CD4-positive, CD25-positive, alpha-beta regulatory T cell (primary cell): ENCODE measurements at regions not wholly inside any gene's neighbourhood (a gene's known extent, or its start where the extent isn't known, plus 50 kb on each side); places are given as distances from the start of the nearest gene placed in this dataset.

ENCODE experiments used
- ATAC-seq, 2 donors: fragments of 150-1000 bp; cut with Tn5 transposase; one replicate each; pipeline ENCODE4 v1.10.0; 2021; ENCODE audit warnings: low read depth in 2 of 2, moderate number of reproducible peaks in 2 of 2, moderate library complexity in 1 of 2
- DNase-seq, 3 donors: peaks; one replicate each; pipeline versions ENCODE4 v3.0.0 to v3.0.0-alpha.2; 2012 to 2022; ENCODE audit warnings: mixed read lengths in 1 of 3
- H3K27ac ChIP-seq: one replicate; pipeline ENCODE4 v1.7.0; 2013; ENCODE audit warnings: mild to moderate bottlenecking, low read length; ENCODE audit not compliant: insufficient read depth, poor library complexity, severe bottlenecking
- H3K27me3 ChIP-seq: one replicate; pipeline ENCODE4 v1.7.0; 2013; ENCODE audit warnings: low read length; ENCODE audit not compliant: control insufficient read depth, insufficient read depth
- H3K36me3 ChIP-seq: one replicate; pipeline ENCODE4 v1.7.0; 2013; ENCODE audit warnings: mild to moderate bottlenecking, low read length, moderate library complexity; ENCODE audit not compliant: control insufficient read depth, insufficient read depth
- H3K4me1 ChIP-seq: 2 replicates; pipeline ENCODE4 v1.7.0; 2013; ENCODE audit warnings: mild to moderate bottlenecking, low read length; ENCODE audit not compliant: insufficient read depth, control insufficient read depth, poor library complexity, severe bottlenecking
- H3K4me3 ChIP-seq: one replicate; pipeline ENCODE4 v1.7.0; 2013; ENCODE audit warnings: low read depth, mild to moderate bottlenecking, low read length, moderate library complexity
- H3K9me3 ChIP-seq, 2 experiments: 1 replicate in 1 of 2; 2 replicates in 1 of 2; pipeline ENCODE4 v1.7.0; 2013; ENCODE audit warnings: low read length in 2 of 2, mild to moderate bottlenecking in 1 of 2, moderate library complexity in 1 of 2; ENCODE audit not compliant: control insufficient read depth in 2 of 2
- H3K27ac Mint-ChIP-seq, 3 donors: one replicate each; pipeline ENCODE4 v1.8.0; 2020 to 2022; ENCODE audit warnings: mild to moderate bottlenecking in 3 of 3, mixed read lengths in 3 of 3, moderate library complexity in 2 of 3
- H3K27me3 Mint-ChIP-seq: one replicate; pipeline ENCODE4 v1.8.0; 2022; ENCODE audit warnings: mild to moderate bottlenecking, mixed read lengths
- H3K36me3 Mint-ChIP-seq: one replicate; pipeline ENCODE4 v1.8.0; 2020; ENCODE audit warnings: mixed read lengths
- H3K4me1 Mint-ChIP-seq, 4 donors: one replicate each; pipeline ENCODE4 v1.8.0; 2020 to 2022; ENCODE audit warnings: mixed read lengths in 4 of 4, mild to moderate bottlenecking in 1 of 4
- H3K4me3 Mint-ChIP-seq, 4 donors: one replicate each; pipeline ENCODE4 v1.8.0; 2020 to 2022; ENCODE audit warnings: mild to moderate bottlenecking in 4 of 4, mixed read lengths in 4 of 4, moderate library complexity in 3 of 4
- H3K9me3 Mint-ChIP-seq, 7 donors: one replicate each; pipeline ENCODE4 v1.8.0; 2020 to 2022; ENCODE audit warnings: mixed read lengths in 7 of 7, mild to moderate bottlenecking in 3 of 7, moderate library complexity in 2 of 7

GRCh38 chr4:104353481-104353880 lies 141.2 kb downstream of the CXXC4 start:
- H3K27ac ChIP-seq, result no peak overlapping the region

GRCh38 chr4:104352211-104352610 lies 142.5 kb downstream of the CXXC4 start:
- H3K27ac Mint-ChIP-seq, result peak overlapping the region in 1 of 3 donors; percentile 22
- DNase-seq (no peak), ATAC-seq (no peak)
- Histone ChIP-seq H3K36me3 (no peaks in the 10 kb centered on the region), H3K4me3 (no peak overlapping the region), H3K27me3 (no peaks in the 10 kb centered on the region), H3K4me1 (no peaks in the 10 kb centered on the region), H3K9me3 (peaks cover 8 to 17% of the 10 kb centered on the region in 2 experiments), H3K27ac (no peak overlapping the region)
- H3K36me3 Mint-ChIP-seq, result no peaks in the 10 kb centered on the region
- H3K4me3 Mint-ChIP-seq, result no peak overlapping the region
- H3K4me1 Mint-ChIP-seq, result no peaks in the 10 kb centered on the region
- H3K27me3 Mint-ChIP-seq, result no peaks in the 10 kb centered on the region
- peaks cover 2 to 38% (median 13%) of the 10 kb centered on the region in 7 donors for H3K9me3 Mint-ChIP-seq

More at GRCh38 chr4:104353481-104353880, 141.2 kb downstream of the CXXC4 start:
- no peak overlapping the region for H3K4me3 ChIP-seq
- no peak overlapping the region for H3K27ac Mint-ChIP-seq
- H3K27me3 Mint-ChIP-seq, result no peaks in the 10 kb centered on the region
- H3K4me3 Mint-ChIP-seq, result no peak overlapping the region
- H3K36me3 ChIP-seq, result no peaks in the 10 kb centered on the region
- H3K9me3 Mint-ChIP-seq, result peaks cover 1 to 38% (median 6%) of the 10 kb centered on the region in 7 donors
- ATAC-seq (no peak), DNase-seq (no peak)
- H3K9me3 ChIP-seq, result peaks cover 8 to 17% of the 10 kb centered on the region in 2 experiments
- no peaks in the 10 kb centered on the region for H3K27me3 ChIP-seq
- no peaks in the 10 kb centered on the region for H3K4me1 Mint-ChIP-seq
- no peaks in the 10 kb centered on the region for H3K36me3 Mint-ChIP-seq
- H3K4me1 ChIP-seq, result no peaks in the 10 kb centered on the region

DNA sequence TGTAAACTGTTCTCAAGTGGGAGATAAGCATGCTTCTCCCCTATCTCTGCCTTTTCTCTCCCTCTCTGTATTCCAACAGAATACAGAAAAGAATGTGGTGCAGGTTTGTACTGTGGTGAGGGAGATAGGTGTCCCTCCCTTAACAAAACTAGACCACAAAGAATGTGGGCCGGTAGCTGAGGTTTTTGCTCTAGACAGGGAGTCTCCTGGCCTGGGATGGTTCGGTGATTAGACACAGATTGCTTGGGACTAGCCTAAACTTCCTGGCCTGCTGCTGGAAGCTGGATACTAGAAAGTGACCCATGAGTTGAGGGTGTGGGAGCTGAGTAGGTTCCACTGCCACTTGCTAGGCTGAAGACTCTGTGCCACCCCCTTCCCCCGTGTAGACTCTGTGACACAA lies 143.0 kb downstream of the CXXC4 start:
- Histone ChIP-seq H3K27me3 (no peaks in the 10 kb centered on the region), H3K4me3 (no peak overlapping the region), H3K9me3 (peaks cover 8 to 17% of the 10 kb centered on the region in 2 experiments), H3K36me3 (no peaks in the 10 kb centered on the region), H3K27ac (no peak overlapping the region), H3K4me1 (no peaks in the 10 kb centered on the region)
- ATAC-seq (no peak), DNase-seq (no peak)
- H3K27me3 Mint-ChIP-seq, result no peaks in the 10 kb centered on the region
- H3K4me3 Mint-ChIP-seq, result no peak overlapping the region
- H3K9me3 Mint-ChIP-seq, result peaks cover 2 to 38% (median 13%) of the 10 kb centered on the region in 7 donors
- H3K4me1 Mint-ChIP-seq, result no peaks in the 10 kb centered on the region
- H3K36me3 Mint-ChIP-seq, result no peaks in the 10 kb centered on the region
- no peak overlapping the region for H3K27ac Mint-ChIP-seq

DNA sequence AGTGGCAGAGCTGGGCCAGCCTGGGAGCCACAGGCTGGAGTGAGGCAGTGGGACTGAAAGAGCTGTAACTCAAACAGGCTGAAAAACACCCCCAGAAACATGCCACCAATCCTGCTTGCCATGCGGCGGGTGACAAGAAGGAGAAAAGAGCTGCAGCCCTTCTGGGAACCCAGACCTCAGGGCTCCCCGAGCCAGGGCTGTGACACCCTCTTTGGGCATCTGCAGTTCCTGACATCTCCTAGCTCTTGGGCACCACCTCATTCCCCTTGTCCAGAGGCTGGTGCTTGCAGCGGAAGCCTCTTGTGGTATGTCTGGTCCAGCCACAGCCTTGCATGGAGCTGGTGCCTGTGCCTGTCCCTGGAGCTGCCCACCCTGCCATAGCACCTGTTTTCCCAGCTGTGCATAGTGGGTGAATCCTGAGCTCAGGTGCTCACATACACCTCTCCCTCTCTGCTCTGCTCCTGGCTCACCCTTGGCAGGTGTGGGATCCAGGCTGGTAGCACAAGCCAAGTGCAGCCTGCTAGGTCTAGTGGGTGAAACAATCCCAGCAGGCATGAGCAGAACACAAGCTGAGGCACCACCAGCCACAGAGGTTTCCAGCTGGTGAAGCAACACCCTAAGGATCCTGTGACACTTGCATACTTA lies 149.0 kb downstream of the CXXC4 start:
- no peaks in the 10 kb centered on the region for H3K27me3 ChIP-seq
- Mint-ChIP-seq H3K9me3 (peaks cover 1 to 11% (median 6%) of the 10 kb centered on the region in 7 donors), H3K4me1 (no peaks in the 10 kb centered on the region)

DNA sequence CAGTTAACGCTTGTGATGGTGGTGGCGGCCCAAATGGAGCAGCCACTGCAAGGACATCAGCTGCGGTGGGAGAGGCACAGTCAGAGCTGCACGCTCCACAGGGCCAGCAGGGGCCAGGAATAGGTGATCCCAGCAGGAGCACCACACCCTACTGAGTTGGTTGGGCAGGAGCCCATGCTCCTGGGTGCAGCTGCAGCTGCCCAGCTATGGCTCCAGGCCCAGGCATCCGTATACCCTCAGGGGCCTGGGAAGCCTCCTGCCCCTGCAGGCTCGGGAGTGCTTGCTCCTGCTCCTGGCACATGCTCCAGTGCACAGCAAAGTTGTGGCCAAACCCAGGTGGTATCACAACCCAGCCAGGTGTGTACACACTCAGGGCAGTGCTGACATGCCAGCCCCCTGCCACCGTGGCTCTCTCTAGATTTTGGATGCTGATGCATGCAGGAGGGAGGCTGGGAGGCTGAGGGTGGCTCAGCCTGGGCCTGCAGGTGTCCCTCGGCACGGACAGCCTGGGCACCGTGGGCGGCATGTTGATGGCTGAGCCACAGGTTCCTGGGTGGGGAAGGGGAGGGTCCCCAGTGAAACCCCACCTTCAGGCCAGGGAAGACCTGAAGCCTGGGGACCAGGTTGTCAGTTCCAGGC lies 150.2 kb downstream of the CXXC4 start:
- DNase-seq (no peak), ATAC-seq (no peak)
- H3K9me3 Mint-ChIP-seq, result peaks cover 0 to 7% (median 4%) of the 10 kb centered on the region in 7 donors
- no peaks in the 10 kb centered on the region for H3K36me3 Mint-ChIP-seq
- H3K27ac ChIP-seq, result no peak overlapping the region
- H3K4me3 Mint-ChIP-seq, result no peak overlapping the region
- H3K27ac Mint-ChIP-seq, result no peak overlapping the region
- H3K4me3 ChIP-seq, result no peak overlapping the region
- H3K4me1 ChIP-seq, result no peaks in the 10 kb centered on the region
- no peaks in the 10 kb centered on the region for H3K9me3 ChIP-seq
- H3K4me1 Mint-ChIP-seq, result no peaks in the 10 kb centered on the region
- H3K36me3 ChIP-seq, result no peaks in the 10 kb centered on the region
- H3K27me3 Mint-ChIP-seq, result no peaks in the 10 kb centered on the region
- H3K27me3 ChIP-seq, result no peaks in the 10 kb centered on the region

More for the DNA sequence above, 149.0 kb downstream of the CXXC4 start:
- no peaks in the 10 kb centered on the region for H3K4me1 ChIP-seq
- no peaks in the 10 kb centered on the region for H3K9me3 ChIP-seq
- H3K4me3 ChIP-seq, result no peak overlapping the region
- H3K36me3 ChIP-seq, result no peaks in the 10 kb centered on the region
- no peaks in the 10 kb centered on the region for H3K27me3 Mint-ChIP-seq
- H3K27ac ChIP-seq, result no peak overlapping the region
- ATAC-seq, result no peak
- no peak for DNase-seq
- no peaks in the 10 kb centered on the region for H3K36me3 Mint-ChIP-seq
- H3K4me3 Mint-ChIP-seq, result no peak overlapping the region
- no peak overlapping the region for H3K27ac Mint-ChIP-seq

GRCh38 chr4:104334410-104334809 lies 160.3 kb downstream of the CXXC4 start:
- Histone ChIP-seq H3K9me3 (no peaks in the 10 kb centered on the region), H3K4me3 (no peak overlapping the region), H3K36me3 (no peaks in the 10 kb centered on the region), H3K4me1 (no peaks in the 10 kb centered on the region), H3K27ac (no peak overlapping the region), H3K27me3 (no peaks in the 10 kb centered on the region)
- peak overlapping the region in 1 of 3 donors; percentile 0 for H3K27ac Mint-ChIP-seq
- no peaks in the 10 kb centered on the region for H3K4me1 Mint-ChIP-seq
- no peaks in the 10 kb centered on the region for H3K36me3 Mint-ChIP-seq
- no peak for ATAC-seq
- peaks cover 0 to 20% (median 4%) of the 10 kb centered on the region in 7 donors for H3K9me3 Mint-ChIP-seq
- DNase-seq, result no peak
- no peak overlapping the region for H3K4me3 Mint-ChIP-seq
- H3K27me3 Mint-ChIP-seq, result no peaks in the 10 kb centered on the region

DNA sequence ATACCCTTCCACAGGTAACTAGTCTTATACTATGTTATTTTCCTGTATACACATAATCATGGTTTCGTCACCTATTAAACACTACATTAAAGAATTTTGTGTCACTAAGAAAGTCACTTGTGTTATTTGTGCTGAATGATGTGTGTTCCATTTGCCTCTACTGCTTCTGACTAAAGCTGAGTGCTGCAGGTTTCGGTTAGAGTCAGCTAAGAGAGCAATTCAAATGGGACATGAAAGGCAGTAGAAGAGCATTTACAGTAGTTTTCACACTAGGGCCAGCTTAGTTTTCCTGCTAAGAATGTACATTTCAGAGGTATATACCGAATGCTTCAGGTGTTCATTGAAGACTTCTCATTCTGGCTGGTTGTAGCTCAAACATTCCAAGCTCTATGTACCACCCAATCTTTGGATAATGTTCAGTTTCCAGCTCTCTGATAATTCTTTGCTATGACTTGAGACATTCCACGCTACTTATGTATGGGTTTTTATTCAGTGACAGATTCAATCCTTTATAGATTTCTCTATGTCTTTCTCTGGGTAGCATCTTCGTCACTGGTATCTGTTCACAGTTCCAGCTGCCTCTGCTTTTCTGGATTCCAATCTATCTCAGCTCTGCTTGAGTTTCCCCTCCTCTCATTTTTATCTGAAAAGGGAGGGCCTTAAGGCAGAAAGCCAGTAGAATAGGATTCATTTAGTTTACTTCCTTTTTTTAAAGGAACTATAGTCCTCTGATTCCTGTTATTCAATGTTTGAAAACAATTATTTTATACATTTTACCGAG lies 164.4 kb downstream of the CXXC4 start:
- no peaks in the 10 kb centered on the region for H3K4me1 ChIP-seq
- no peaks in the 10 kb centered on the region for H3K27me3 ChIP-seq
- H3K27me3 Mint-ChIP-seq, result no peaks in the 10 kb centered on the region
- ATAC-seq, result no peak
- no peaks in the 10 kb centered on the region for H3K36me3 Mint-ChIP-seq
- H3K36me3 ChIP-seq, result no peaks in the 10 kb centered on the region
- peaks cover 0 to 16% (median 4%) of the 10 kb centered on the region in 7 donors for H3K9me3 Mint-ChIP-seq
- H3K27ac ChIP-seq, result no peak overlapping the region
- H3K9me3 ChIP-seq, result peaks cover 0 to 4% of the 10 kb centered on the region in 2 experiments
- no peak overlapping the region for H3K4me3 Mint-ChIP-seq
- H3K4me1 Mint-ChIP-seq, result no peaks in the 10 kb centered on the region
- no peak overlapping the region for H3K27ac Mint-ChIP-seq
- H3K4me3 ChIP-seq, result no peak overlapping the region
- DNase-seq, result no peak
